ENCODE measurements at regions not wholly inside any gene's neighbourhood (a gene's known extent, or its start where the extent isn't known, plus 50 kb on each side); places are given as distances from the start of the nearest gene placed in this dataset.

DNA sequence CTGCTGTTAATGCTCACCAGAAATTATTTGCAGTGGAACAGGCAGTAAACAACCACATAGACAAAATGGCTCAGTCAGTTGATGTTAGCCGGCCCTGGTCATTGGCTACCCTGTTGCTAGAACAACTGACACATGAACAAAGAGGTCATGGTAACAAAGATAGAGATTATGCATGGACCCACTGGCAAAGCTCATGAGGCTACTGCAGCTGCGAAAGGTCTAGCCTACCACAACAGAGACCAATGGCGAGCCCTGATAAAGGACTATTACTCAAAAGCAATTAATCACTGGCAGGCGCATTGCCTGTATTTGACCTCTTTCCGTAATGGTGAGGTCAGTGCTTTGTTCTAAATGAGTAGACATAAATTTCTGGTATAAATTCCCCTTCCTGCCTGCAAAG lies 474.2 kb downstream of the DSC3 start:
- TF ChIP-seq POLR2A (IDR thresholded peaks at IDR 0.05): no peak
- TF ChIP-seq, protein P1, sequence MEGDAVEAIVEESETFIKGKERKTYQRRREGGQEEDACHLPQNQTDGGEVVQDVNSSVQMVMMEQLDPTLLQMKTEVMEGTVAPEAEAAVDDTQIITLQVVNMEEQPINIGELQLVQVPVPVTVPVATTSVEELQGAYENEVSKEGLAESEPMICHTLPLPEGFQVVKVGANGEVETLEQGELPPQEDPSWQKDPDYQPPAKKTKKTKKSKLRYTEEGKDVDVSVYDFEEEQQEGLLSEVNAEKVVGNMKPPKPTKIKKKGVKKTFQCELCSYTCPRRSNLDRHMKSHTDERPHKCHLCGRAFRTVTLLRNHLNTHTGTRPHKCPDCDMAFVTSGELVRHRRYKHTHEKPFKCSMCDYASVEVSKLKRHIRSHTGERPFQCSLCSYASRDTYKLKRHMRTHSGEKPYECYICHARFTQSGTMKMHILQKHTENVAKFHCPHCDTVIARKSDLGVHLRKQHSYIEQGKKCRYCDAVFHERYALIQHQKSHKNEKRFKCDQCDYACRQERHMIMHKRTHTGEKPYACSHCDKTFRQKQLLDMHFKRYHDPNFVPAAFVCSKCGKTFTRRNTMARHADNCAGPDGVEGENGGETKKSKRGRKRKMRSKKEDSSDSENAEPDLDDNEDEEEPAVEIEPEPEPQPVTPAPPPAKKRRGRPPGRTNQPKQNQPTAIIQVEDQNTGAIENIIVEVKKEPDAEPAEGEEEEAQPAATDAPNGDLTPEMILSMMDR (IDR thresholded peaks at IDR 0.05): no peak

Measured in lower leg skin (tissue), 3 donors.